GM18511 (cell line): ENCODE measurements at regions not wholly inside any gene's neighbourhood (a gene's known extent, or its start where the extent isn't known, plus 50 kb on each side); places are given as distances from the start of the nearest gene placed in this dataset.
"Not testable (repeated sequence)": the region's sequence is repeated elsewhere in the genome, so short reads cannot be mapped to it uniquely, and the experiment has no call there.

Experiments used
- ATAC-seq: cut with Tn5 transposase; IDR thresholded peaks from one replicate; pipeline ENCODE4 v1.9.1; 2021; ENCODE audit warnings: mild to moderate bottlenecking, moderate library complexity; ENCODE audit not compliant: unreplicated experiment

GRCh38 chr10:25851548-25851947 is 82.5 kb upstream of the MYO3A start:
- ATAC-seq = no peak

GRCh38 chr10:25852364-25852941 is 81.6 kb upstream of the MYO3A start:
- no peak for ATAC-seq

- ATAC-seq = no peak
Observed at GRCh38 chr10:25858076-25858475, 76.0 kb upstream of the MYO3A start.

- no peak for ATAC-seq
Observed at GRCh38 chr10:25865267-25865666, 68.8 kb upstream of the MYO3A start.

GRCh38 chr10:25867321-25867720 is 66.7 kb upstream of the MYO3A start:
- no peak for ATAC-seq

- no peak for ATAC-seq
Observed at GRCh38 chr10:25869067-25869591, 64.9 kb upstream of the MYO3A start.

GRCh38 chr10:25869609-25870008 is 64.4 kb upstream of the MYO3A start:
- no peak for ATAC-seq

GRCh38 chr10:25874402-25874801 is 59.6 kb upstream of the MYO3A start:
- not testable (repeated sequence) for ATAC-seq

- ATAC-seq = peak; percentile 94
Observed at GRCh38 chr10:25875556-25876165, 58.4 kb upstream of the MYO3A start.

GRCh38 chr10:25877296-25877695 is 56.7 kb upstream of the MYO3A start:
- no peak for ATAC-seq
